Right lobe of liver (tissue), 4 donors: ENCODE measurements at regions not wholly inside any gene's neighbourhood (a gene's known extent, or its start where the extent isn't known, plus 50 kb on each side); places are given as distances from the start of the nearest gene placed in this dataset.

Experiments
- CTCF ChIP-seq, 4 donors: fragments of 200-600 bp in 3 of 4; fragments of 450-650 bp in 1 of 4; IDR thresholded peaks; one replicate each; pipeline versions ENCODE4 v1.5.1 to v1.8.0; 2016 to 2022; ENCODE audit warnings: antibody characterized with exemption in 4 of 4, mild to moderate bottlenecking in 2 of 4
- POLR2A ChIP-seq: fragments of 450-650 bp; IDR thresholded peaks from one replicate; pipeline ENCODE4 v1.6.1; 2017; ENCODE audit warnings: antibody characterized with exemption, mild to moderate bottlenecking
- donor health status: DM: no; HTN: no; CAD: no.
- donor health status: DM: no; HTN: no; CAD: no.
- donor health status: DM: no; HTN: yes; CAD: no.

- no peak for TF ChIP-seq CTCF (IDR thresholded peaks at IDR 0.05)
- TF ChIP-seq POLR2A, result no peak
These were observed 485.1 kb upstream of the CD180 start for GRCh38 chr5:67681703-67682102.
